ENCODE measurements at regions not wholly inside any gene's neighbourhood (a gene's known extent, or its start where the extent isn't known, plus 50 kb on each side); places are given as distances from the start of the nearest gene placed in this dataset.

DNA sequence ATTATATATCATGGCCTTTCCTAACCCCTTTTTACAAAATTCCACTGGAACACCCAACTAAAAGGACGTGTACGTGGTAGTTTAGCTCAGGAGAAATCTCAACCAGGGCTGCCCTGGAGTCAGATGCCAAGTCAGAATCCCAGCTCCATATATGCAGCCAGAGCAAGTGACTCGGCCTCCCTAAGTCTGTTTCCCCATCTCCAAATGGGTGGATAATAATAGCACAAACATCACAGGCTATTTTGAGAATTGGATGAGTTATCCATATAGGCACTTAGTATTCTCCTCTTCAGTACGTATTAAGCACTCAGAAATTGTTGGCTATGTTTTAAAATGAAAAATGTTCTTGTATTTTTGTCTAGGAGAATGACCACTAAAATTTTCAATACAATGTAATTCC, 481.5 kb downstream of the CD109 start:
- no peak for TF ChIP-seq SMC3 (conservative IDR thresholded peaks at IDR 0.05; ENCODE audit: poor library complexity)
- no peak for TF ChIP-seq CTCF (IDR thresholded peaks at IDR 0.05; ENCODE audit: poor library complexity, severe bottlenecking)
- TF ChIP-seq EZH2 (IDR thresholded peaks at IDR 0.05; ENCODE audit: borderline replicate concordance, insufficient read depth, low read length, poor library complexity, severe bottlenecking): no peak
- no peak for TF ChIP-seq TAF1 (IDR thresholded peaks at IDR 0.05; ENCODE audit: low read depth)

Measured in neural cell (in vitro differentiated cells).